Suprapubic skin (tissue), 3 donors: ENCODE measurements at regions not wholly inside any gene's neighbourhood (a gene's known extent, or its start where the extent isn't known, plus 50 kb on each side); places are given as distances from the start of the nearest gene placed in this dataset.

Experiments used
- EP300 ChIP-seq: sonication (generic); formaldehyde crosslinking; IDR thresholded peaks from one replicate; pipeline ENCODE4 v1.6.1; 2017; ENCODE audit warnings: antibody characterized with exemption
- POLR2A ChIP-seq, 2 donors: fragments of 450-650 bp; IDR thresholded peaks; one replicate each; pipeline ENCODE4 v1.6.1; 2017; ENCODE audit warnings: antibody characterized with exemption in 2 of 2, mild to moderate bottlenecking in 2 of 2, moderate library complexity in 2 of 2
- TF ChIP-seq, protein P1 (sequence below), 2 donors: fragments of 200-600 bp in 1 of 2; fragments of 450-650 bp in 1 of 2; sonication (generic) in 1 of 2; IDR thresholded peaks; one replicate each; pipeline ENCODE4 v1.5.1; 2016 to 2019; ENCODE audit warnings: antibody characterized with exemption in 2 of 2, mild to moderate bottlenecking in 1 of 2, moderate library complexity in 1 of 2

DNA sequence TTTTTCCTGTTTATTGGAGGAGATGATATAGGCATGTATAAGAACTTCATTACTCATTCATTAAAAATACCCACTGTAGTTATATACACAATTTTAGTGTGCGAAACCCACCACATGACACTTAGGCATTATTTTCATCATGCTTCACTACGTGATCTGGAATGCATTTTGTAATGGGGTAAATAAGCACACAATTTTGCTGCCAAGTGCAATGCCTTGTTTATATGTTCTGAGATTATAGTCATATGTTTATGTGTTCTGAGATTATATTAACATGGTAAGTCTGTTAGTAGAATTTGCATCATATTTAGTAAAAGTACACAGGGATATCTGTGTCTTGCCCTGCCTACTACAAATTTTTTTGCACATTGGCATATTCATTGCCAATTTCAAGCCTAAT lies 1123.0 kb downstream of the LRFN5 start:
- TF ChIP-seq EP300 (no peak), POLR2A (IDR thresholded peaks at IDR 0.05) (no peak)
- TF ChIP-seq, protein P1, sequence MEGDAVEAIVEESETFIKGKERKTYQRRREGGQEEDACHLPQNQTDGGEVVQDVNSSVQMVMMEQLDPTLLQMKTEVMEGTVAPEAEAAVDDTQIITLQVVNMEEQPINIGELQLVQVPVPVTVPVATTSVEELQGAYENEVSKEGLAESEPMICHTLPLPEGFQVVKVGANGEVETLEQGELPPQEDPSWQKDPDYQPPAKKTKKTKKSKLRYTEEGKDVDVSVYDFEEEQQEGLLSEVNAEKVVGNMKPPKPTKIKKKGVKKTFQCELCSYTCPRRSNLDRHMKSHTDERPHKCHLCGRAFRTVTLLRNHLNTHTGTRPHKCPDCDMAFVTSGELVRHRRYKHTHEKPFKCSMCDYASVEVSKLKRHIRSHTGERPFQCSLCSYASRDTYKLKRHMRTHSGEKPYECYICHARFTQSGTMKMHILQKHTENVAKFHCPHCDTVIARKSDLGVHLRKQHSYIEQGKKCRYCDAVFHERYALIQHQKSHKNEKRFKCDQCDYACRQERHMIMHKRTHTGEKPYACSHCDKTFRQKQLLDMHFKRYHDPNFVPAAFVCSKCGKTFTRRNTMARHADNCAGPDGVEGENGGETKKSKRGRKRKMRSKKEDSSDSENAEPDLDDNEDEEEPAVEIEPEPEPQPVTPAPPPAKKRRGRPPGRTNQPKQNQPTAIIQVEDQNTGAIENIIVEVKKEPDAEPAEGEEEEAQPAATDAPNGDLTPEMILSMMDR (IDR thresholded peaks at IDR 0.05) = no peak
